ENCODE measurements at regions not wholly inside any gene's neighbourhood (a gene's known extent, or its start where the extent isn't known, plus 50 kb on each side); places are given as distances from the start of the nearest gene placed in this dataset.

DNA sequence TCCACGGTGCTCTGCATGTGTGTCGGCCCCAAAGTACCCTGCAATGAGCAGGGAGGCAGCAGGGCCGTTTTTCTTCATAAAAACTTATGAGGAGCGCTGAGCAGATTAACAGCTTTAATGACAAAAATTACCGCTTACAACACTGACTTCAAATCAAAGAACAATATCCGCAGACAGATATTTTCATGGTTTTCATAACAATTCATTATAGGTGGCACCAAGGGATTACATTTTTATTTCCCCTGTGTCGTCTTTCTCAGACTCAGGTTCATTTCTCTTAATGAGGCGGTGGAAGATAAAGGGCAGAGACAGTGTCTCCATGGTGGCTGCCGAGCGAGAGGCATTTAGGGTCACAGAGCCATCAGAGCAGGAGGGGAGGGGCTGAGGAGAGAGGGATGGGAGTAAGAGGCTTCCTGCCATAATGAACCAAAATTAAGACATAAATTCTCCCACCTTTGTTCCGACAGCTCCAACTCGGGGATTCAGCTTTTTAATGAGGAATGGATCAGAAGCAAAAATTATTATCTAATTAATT, 240.7 kb upstream of the CLINT1 start:
- Histone ChIP-seq H3K9me3 (replicated peaks in 1 of 2; ENCODE audit: control insufficient read depth in 1 of 2, insufficient read depth in 1 of 2, low read length in 2 of 2) (no peaks in the 10 kb centered on the region), H2AFZ (ENCODE audit: insufficient read depth, low read depth, low read length, poor library complexity, severe bottlenecking) (no peak overlapping the region), H3K79me2 (ENCODE audit: insufficient read depth, low read length) (no peaks in the 10 kb centered on the region), H4K20me1 (ENCODE audit: insufficient read depth, low read length) (no peaks in the 10 kb centered on the region), H3K36me3 (replicated peaks in 1 of 2; ENCODE audit: control insufficient read depth in 1 of 2, insufficient read depth in 2 of 2, low read length in 2 of 2) (no peaks in the 10 kb centered on the region), H3K4me3 (replicated peaks in 1 of 3; ENCODE audit: low read depth in 2 of 3, low read length in 3 of 3) (no peak overlapping the region), H3K27ac (ENCODE audit: low read depth in 1 of 2, low read length in 2 of 2) (no peak overlapping the region), H3K4me1 (ENCODE audit: control insufficient read depth in 1 of 2, insufficient read depth in 2 of 2, low read length in 2 of 2) (no peaks in the 10 kb centered on the region), H3K27me3 (ENCODE audit: control insufficient read depth in 2 of 2, insufficient read depth in 2 of 2, low read length in 2 of 2) (no peaks in the 10 kb centered on the region), H3K9ac (ENCODE audit: insufficient read depth, low read length, poor library complexity, severe bottlenecking) (no peak overlapping the region), H3K4me2 (replicated peaks; ENCODE audit: extremely low read depth, low read length, poor library complexity, severe bottlenecking) (no peak overlapping the region)
- no peaks in the 10 kb centered on the region for H3K36me3 Mint-ChIP-seq
- DNase-seq, result no peak
- intact Hi-C loops (cut with micrococcal nuclease), result no loop called here
- peaks cover 0 to 6% (median 0%) of the 10 kb centered on the region in 7 donors for H3K9me3 Mint-ChIP-seq
- H3K27me3 Mint-ChIP-seq (ENCODE audit: low read depth in 3 of 3), result peaks cover 0 to 3% (median 2%) of the 10 kb centered on the region in 3 donors
- H3K4me3 Mint-ChIP-seq, result no peak overlapping the region
- TF ChIP-seq, protein P1, sequence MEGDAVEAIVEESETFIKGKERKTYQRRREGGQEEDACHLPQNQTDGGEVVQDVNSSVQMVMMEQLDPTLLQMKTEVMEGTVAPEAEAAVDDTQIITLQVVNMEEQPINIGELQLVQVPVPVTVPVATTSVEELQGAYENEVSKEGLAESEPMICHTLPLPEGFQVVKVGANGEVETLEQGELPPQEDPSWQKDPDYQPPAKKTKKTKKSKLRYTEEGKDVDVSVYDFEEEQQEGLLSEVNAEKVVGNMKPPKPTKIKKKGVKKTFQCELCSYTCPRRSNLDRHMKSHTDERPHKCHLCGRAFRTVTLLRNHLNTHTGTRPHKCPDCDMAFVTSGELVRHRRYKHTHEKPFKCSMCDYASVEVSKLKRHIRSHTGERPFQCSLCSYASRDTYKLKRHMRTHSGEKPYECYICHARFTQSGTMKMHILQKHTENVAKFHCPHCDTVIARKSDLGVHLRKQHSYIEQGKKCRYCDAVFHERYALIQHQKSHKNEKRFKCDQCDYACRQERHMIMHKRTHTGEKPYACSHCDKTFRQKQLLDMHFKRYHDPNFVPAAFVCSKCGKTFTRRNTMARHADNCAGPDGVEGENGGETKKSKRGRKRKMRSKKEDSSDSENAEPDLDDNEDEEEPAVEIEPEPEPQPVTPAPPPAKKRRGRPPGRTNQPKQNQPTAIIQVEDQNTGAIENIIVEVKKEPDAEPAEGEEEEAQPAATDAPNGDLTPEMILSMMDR (IDR thresholded peaks at IDR 0.05), result no peak
- H3K4me1 Mint-ChIP-seq, result no peaks in the 10 kb centered on the region
- WGBS (ENCODE audit: insufficient coverage), result 99% methylated on average over 6 of the region's 12 CpGs
- H3K27ac Mint-ChIP-seq, result no peak overlapping the region

- H3K4me3 Mint-ChIP-seq, result no peak overlapping the region
- Histone ChIP-seq H3K79me2 (ENCODE audit: insufficient read depth, low read length) (no peaks in the 10 kb centered on the region), H3K4me3 (replicated peaks in 1 of 3; ENCODE audit: low read depth in 2 of 3, low read length in 3 of 3) (no peak overlapping the region), H3K9ac (ENCODE audit: insufficient read depth, low read length, poor library complexity, severe bottlenecking) (no peak overlapping the region), H3K4me2 (replicated peaks; ENCODE audit: extremely low read depth, low read length, poor library complexity, severe bottlenecking) (no peak overlapping the region), H3K4me1 (ENCODE audit: control insufficient read depth in 1 of 2, insufficient read depth in 2 of 2, low read length in 2 of 2) (no peaks in the 10 kb centered on the region), H2AFZ (ENCODE audit: insufficient read depth, low read depth, low read length, poor library complexity, severe bottlenecking) (no peak overlapping the region), H3K27me3 (ENCODE audit: control insufficient read depth in 2 of 2, insufficient read depth in 2 of 2, low read length in 2 of 2) (no peaks in the 10 kb centered on the region), H3K27ac (ENCODE audit: low read depth in 1 of 2, low read length in 2 of 2) (no peak overlapping the region), H4K20me1 (ENCODE audit: insufficient read depth, low read length) (no peaks in the 10 kb centered on the region), H3K36me3 (replicated peaks in 1 of 2; ENCODE audit: control insufficient read depth in 1 of 2, insufficient read depth in 2 of 2, low read length in 2 of 2) (no peaks in the 10 kb centered on the region), H3K9me3 (replicated peaks in 1 of 2; ENCODE audit: control insufficient read depth in 1 of 2, insufficient read depth in 1 of 2, low read length in 2 of 2) (no peaks in the 10 kb centered on the region)
- H3K9me3 Mint-ChIP-seq, result peaks cover 0 to 6% (median 0%) of the 10 kb centered on the region in 7 donors
- H3K27ac Mint-ChIP-seq, result no peak overlapping the region
- intact Hi-C loops (cut with micrococcal nuclease), result no loop called here
- TF ChIP-seq, protein P1 (IDR thresholded peaks at IDR 0.05), result no peak
- no CpG with 5 or more reads among the region's 1 CpG for WGBS (ENCODE audit: insufficient coverage)
- peaks cover 0 to 3% (median 2%) of the 10 kb centered on the region in 3 donors for H3K27me3 Mint-ChIP-seq (ENCODE audit: low read depth in 3 of 3)
- no peaks in the 10 kb centered on the region for H3K36me3 Mint-ChIP-seq
- no peak for DNase-seq
- no peaks in the 10 kb centered on the region for H3K4me1 Mint-ChIP-seq
Observed at GRCh38 chr5:158096835-158097234, 237.9 kb upstream of the CLINT1 start.
